ENCODE measurements at regions not wholly inside any gene's neighbourhood (a gene's known extent, or its start where the extent isn't known, plus 50 kb on each side); places are given as distances from the start of the nearest gene placed in this dataset.

- TF ChIP-seq CTCF (conservative IDR thresholded peaks at IDR 0.05) = no peak
- Mint-ChIP-seq H3K9me3 (peaks cover 5% of the 10 kb centered on the region), H3K27ac (no peak overlapping the region), H3K4me3 (no peak overlapping the region), H3K27me3 (no peaks in the 10 kb centered on the region), H3K4me1 (ENCODE audit: unreplicated experiment) (peaks cover 13% of the 10 kb centered on the region), H3K36me3 (no peaks in the 10 kb centered on the region)
- DNase-seq (ENCODE audit: extremely low spot score, unreplicated experiment) = no peak
Measured at GRCh38 chr9:104980039-104980654, 52.2 kb upstream of the ABCA1 start.

- peaks cover 5% of the 10 kb centered on the region for H3K9me3 Mint-ChIP-seq
- no peaks in the 10 kb centered on the region for H3K36me3 Mint-ChIP-seq
- DNase-seq (ENCODE audit: extremely low spot score, unreplicated experiment) = no peak
- no peaks in the 10 kb centered on the region for H3K27me3 Mint-ChIP-seq
- no peak overlapping the region for H3K4me3 Mint-ChIP-seq
- TF ChIP-seq CTCF (conservative IDR thresholded peaks at IDR 0.05) = no peak
- H3K4me1 Mint-ChIP-seq (ENCODE audit: unreplicated experiment) = peaks cover 13% of the 10 kb centered on the region
- H3K27ac Mint-ChIP-seq = no peak overlapping the region
Measured at GRCh38 chr9:104981543-104982129, 53.7 kb upstream of the ABCA1 start.

- Mint-ChIP-seq H3K4me1 (ENCODE audit: unreplicated experiment) (peaks cover 13% of the 10 kb centered on the region), H3K27me3 (no peaks in the 10 kb centered on the region), H3K36me3 (no peaks in the 10 kb centered on the region), H3K9me3 (peaks cover 4% of the 10 kb centered on the region), H3K27ac (no peak overlapping the region), H3K4me3 (no peak overlapping the region)
- TF ChIP-seq CTCF (conservative IDR thresholded peaks at IDR 0.05) = no peak
- no peak for DNase-seq (ENCODE audit: extremely low spot score, unreplicated experiment)
Measured at GRCh38 chr9:104982543-104982942, 54.6 kb upstream of the ABCA1 start.

GRCh38 chr9:104983491-104983890, 55.5 kb upstream of the ABCA1 start:
- no peak for DNase-seq (ENCODE audit: extremely low spot score, unreplicated experiment)
- no peaks in the 10 kb centered on the region for H3K36me3 Mint-ChIP-seq
- H3K4me3 Mint-ChIP-seq = no peak overlapping the region
- no peaks in the 10 kb centered on the region for H3K9me3 Mint-ChIP-seq
- TF ChIP-seq CTCF (conservative IDR thresholded peaks at IDR 0.05) = no peak
- no peak overlapping the region for H3K27ac Mint-ChIP-seq
- peaks cover 13% of the 10 kb centered on the region for H3K4me1 Mint-ChIP-seq (ENCODE audit: unreplicated experiment)
- H3K27me3 Mint-ChIP-seq = no peaks in the 10 kb centered on the region

- DNase-seq (ENCODE audit: extremely low spot score, unreplicated experiment) = no peak
- H3K27me3 Mint-ChIP-seq = no peaks in the 10 kb centered on the region
- no peak overlapping the region for H3K27ac Mint-ChIP-seq
- no peaks in the 10 kb centered on the region for H3K9me3 Mint-ChIP-seq
- H3K36me3 Mint-ChIP-seq = no peaks in the 10 kb centered on the region
- TF ChIP-seq CTCF (conservative IDR thresholded peaks at IDR 0.05) = no peak
- H3K4me1 Mint-ChIP-seq (ENCODE audit: unreplicated experiment) = peaks cover 13% of the 10 kb centered on the region
- H3K4me3 Mint-ChIP-seq = no peak overlapping the region
Measured at GRCh38 chr9:104984121-104984520, 56.2 kb upstream of the ABCA1 start.
